ENCODE measurements at regions not wholly inside any gene's neighbourhood (a gene's known extent, or its start where the extent isn't known, plus 50 kb on each side); places are given as distances from the start of the nearest gene placed in this dataset.

DNA sequence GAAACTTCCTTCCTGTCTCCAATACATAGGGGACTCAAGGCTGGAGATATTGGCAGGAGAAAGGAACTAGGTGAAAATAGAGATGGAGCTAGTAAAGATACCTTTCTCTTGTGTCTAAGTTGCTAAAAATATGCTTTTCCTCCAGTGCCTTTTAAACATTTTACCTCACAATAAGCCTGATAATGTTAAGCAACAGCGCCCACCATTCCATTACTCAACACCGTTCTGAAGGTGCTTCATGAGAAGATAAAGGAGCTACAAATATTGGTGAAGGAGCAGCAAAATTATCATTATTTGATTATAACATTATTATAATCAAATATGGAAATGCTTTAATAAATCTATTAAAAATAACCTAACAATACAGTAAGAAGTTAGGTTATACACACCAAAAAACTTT lies 83.6 kb upstream of the BARX2 start:
- DNase-seq = no peak

DNA sequence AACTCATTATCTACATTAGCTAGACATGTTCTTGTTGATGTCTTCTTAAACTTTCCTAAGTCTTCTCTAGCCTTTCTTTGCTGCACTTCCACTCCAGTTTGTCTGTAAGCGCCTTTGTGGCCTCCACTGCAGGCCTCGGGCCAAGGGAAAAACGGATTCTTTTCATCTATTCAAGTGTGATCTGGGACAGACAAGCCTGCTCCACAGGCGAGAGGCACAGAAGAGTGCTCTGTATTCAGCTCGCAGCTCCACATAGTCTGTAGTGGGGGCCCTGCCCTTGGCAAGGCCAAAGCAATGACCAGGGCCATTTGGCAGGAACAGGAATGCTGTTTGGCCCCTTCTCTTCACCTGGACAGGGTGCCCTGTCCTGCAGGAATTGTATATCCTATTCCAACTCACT lies 84.1 kb upstream of the BARX2 start:
- peak in 51 of 56 donors; percentile 8 to 90 (median 65) for DNase-seq

GRCh38 chr11:129290966-129291365 lies 84.7 kb upstream of the BARX2 start:
- no peak for DNase-seq

GRCh38 chr11:129289350-129290040 lies 86.2 kb upstream of the BARX2 start:
- DNase-seq = no peak

GRCh38 chr11:129287920-129288319 lies 87.7 kb upstream of the BARX2 start:
- DNase-seq = no peak

DNA sequence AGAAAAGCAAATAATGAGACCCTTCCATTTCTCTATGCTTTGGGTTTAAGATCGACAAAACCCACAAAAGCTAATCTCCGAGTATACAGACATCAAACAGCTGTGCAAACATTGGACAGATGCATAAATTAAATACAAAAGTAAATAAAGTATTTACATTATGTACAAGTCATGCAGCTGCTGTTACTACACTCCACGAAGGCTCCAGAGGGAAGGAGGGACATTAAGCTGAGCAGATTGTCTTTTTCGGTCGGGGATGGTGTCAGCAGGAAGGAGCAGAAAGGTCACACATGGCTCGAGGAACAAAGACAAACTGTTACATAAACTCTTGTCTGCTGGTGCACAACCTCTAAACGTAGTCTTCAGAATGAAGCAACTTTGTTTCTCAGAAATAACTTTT lies 88.8 kb upstream of the BARX2 start:
- no peak for DNase-seq

- no peak for DNase-seq
Observed at GRCh38 chr11:129285402-129285786, 90.3 kb upstream of the BARX2 start.

DNA sequence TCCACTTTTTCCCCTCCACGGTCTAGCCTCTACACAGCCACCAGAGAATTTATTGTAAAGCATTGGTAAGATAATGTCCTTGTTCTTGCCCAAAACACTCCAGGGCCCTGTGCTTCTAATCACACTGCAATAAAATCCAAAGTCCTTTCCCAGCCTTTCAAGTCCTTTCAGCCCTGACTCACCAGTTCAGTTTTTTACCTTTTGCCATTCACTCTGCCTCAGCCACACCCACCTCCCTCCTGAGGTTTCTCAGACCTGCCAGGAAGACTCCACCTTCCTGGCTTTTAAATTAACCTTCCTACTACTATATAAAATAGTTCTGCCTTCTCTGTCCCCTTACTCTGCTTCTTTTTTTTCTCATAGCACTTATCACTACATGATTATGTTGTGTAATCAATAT lies 91.0 kb upstream of the ARHGAP32 start:
- DNase-seq = no peak

DNA sequence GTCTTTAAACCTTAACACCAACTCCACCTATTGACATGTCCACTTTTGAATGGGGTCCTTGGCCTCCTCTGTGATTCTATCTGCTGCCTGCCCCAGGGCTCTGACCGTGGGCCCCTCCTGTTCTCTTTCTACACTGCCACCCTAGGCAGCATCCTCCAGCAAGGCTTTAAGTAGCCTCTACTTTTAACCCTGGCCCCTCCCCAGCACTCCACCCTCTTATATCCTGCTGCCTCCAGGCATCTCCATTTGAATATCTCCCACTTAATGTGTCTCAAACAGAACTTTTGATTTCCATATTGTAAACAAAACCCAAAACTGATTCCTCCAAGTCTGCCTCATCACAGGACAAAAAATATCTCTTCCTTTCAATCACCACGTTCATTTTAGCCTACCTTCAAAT lies 90.5 kb upstream of the ARHGAP32 start:
- DNase-seq = no peak

GRCh38 chr11:129281471-129282415 lies 89.6 kb upstream of the ARHGAP32 start:
- DNase-seq = no peak

DNA sequence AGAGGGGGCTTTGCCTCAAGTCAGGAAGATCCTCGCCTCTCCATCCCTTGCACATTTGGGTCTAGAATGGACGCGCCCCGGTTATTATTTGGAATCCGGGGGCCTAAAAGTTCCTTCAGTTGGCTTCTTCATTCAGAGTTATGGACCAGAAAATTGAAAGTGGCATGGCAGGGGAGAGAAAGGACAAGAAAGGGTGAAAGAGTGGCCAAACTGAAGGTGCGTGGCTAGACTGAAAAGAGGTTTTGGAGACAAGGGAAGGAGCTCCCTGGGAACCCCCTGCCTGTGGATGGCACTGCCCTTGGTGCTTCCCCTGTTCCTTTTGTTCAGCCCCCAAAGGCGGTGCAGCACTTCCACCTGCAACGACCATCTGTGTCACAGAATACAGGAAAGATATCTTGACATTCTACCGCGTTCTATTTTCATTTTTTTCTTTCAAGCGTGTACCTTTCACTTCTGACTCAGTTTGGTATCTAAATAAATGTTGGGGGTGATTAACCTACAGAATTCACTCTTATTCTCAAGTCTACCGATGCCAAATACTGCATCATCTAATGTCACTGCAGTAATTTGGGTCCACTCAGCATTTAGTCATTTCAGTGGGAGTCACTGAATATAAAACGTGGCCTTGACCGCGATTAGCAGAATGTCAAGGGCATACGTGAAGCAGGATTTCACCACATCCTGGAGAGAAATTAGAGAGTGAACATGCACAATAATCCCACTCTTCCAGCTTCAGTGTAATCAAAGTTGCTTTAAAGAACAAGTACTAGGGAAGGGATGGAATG lies 88.1 kb upstream of the ARHGAP32 start:
- DNase-seq = peak in 3 of 56 donors; percentile 35 to 56 (median 37)

- peak in 53 of 56 donors; percentile 22 to 87 (median 69) for DNase-seq
Observed at GRCh38 chr11:129279326-129280026, 87.4 kb upstream of the ARHGAP32 start.

DNA sequence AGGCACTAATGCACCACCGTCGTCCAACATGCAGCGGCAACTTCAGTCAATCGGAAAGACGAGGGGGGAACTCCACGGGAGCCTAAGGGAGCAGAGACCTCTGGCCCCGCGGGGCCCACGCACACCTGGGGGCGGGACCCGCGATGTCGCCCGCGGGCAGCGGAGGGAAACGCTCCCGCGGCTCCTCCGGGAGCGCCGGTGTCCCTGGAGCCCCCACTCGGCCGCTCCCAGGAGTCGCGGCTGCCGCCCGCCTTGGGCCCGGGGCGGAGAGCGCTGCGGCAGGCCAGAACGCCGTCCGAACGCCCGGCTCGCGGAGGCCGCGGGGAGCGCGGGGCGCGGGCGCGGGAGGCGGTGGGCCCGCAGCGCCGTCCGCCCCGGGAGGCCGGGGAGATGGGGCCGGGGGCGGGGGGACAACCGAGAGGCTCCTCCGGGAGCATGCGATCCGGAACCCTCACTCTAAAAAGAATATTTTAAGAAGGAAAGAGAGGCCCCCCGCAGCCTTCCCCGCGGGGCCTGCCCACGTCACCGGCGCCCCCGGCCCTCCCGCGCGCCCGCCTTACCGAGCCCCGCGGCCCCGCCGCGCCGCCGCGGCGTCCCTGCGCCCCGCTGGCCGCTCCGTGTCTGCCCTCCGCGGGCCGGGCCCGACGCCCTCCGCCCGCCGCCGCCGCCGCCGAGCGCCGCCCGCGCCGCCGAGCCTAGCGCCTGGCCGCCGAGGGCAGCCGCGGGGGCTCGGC lies 86.6 kb upstream of the ARHGAP32 start:
- peak in 3 of 56 donors; percentile 24 to 45 (median 31) for DNase-seq

- DNase-seq = no peak
Observed at GRCh38 chr11:129277198-129277843, 85.2 kb upstream of the ARHGAP32 start.

- DNase-seq = no peak
Observed at GRCh38 chr11:129275828-129276227, 83.7 kb upstream of the ARHGAP32 start.

- no peak for DNase-seq
Observed at GRCh38 chr11:129273944-129274711, 82.0 kb upstream of the ARHGAP32 start.

DNA sequence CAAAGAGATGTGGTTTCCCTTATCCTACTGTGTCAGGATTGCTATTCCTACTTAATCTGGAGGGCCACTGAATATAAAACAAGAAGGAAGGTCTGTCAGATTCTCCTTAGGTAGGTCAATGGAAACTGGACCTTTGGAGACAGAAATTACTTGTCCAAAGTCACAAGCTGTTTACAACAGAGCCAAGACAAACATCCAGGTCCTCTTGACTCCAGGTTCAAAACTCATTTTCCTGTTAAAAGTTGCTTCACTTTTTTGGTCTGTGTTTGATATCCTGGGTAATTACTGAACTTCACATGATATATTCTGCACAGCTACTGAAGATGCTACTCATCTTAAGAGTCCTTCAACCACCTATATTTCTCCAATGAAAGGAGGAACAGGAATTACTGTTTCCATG lies 81.2 kb upstream of the ARHGAP32 start:
- no peak for DNase-seq

GRCh38 chr11:129271030-129271429 lies 78.9 kb upstream of the ARHGAP32 start:
- no peak for DNase-seq

DNA sequence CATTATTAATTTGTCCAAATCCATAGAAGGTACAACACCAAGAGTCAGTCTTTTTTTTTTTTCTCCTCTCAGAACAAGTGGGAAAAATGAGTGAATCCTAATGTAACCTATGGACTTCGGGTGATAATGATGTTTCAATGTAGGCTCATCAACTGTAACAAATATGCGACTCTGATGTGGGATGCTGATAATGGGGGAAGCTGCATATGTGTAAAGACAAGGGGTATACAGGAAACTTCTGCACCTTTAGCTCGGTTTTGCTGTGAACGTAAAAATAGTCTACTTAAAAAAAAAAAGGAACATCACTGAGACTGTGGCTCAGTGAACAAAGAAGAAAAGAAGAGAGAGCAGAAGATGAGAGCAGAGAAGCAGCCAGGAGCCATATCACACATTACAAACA lies 78.3 kb upstream of the ARHGAP32 start:
- DNase-seq = no peak
